GM21526 (cell line): ENCODE measurements at regions not wholly inside any gene's neighbourhood (a gene's known extent, or its start where the extent isn't known, plus 50 kb on each side); places are given as distances from the start of the nearest gene placed in this dataset.
"Not testable (repeated sequence)": the region's sequence is repeated elsewhere in the genome, so short reads cannot be mapped to it uniquely, and the experiment has no call there.

Experiments used
- ATAC-seq: cut with Tn5 transposase; IDR thresholded peaks from one replicate; pipeline ENCODE4 v1.9.1; 2021; ENCODE audit warnings: moderate library complexity; ENCODE audit not compliant: unreplicated experiment, low FRiP score

DNA sequence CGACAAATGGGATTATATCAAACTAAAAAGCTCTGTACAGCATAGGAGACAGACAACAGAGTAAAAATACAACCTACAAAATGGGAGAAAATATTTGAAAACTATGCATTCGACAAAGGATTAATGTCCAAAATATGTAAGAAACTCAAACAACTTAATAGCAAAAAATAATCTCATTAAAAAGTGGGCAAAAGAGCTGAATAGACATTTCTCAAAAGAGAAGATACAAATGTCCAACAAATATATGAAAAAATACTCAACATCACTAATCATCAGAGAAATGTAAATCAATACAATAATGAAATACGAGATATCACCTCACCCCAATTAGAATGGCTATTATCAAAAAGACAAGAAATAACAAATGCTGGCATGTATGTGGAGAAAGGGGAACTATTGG lies 272.9 kb downstream of the KLHL13 start:
- ATAC-seq: no peak

DNA sequence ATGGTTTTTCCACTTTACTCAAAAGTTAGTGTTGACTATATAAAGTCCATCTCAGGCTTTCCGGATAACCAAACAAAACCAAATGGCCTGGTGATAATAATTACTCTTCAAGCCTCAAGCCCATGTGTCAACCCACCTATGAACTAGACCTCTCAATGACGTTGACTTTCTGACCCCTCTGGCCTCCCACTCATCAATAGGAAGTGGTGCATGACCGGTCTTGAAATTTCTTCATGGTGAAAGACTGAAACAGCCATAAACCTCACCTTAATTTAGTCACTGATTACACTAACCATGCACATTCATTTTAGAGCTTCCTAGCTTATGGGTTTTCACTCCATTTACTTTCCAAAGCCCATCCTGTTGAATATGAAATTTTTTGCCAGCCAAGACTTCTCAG lies 276.0 kb downstream of the KLHL13 start:
- ATAC-seq: no peak

DNA sequence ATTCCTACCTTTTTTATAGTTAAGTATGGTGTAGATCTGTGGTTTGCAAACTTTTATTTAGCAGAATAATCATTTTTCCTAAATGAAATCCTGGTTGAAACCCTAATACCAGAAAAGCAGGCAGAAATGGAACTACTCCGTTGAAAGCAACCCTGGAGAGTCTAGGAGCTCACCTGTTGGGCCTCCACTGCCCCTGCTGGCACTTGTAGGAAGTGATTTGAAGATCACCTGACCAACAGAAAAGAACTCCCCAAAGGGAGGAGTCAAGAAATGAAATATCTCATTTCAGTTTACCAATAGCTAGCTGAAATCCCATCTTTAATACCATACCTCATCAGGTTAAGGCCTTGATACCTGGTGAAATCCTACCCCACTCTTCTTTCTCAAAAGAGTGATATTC lies 277.1 kb downstream of the KLHL13 start:
- no peak for ATAC-seq

DNA sequence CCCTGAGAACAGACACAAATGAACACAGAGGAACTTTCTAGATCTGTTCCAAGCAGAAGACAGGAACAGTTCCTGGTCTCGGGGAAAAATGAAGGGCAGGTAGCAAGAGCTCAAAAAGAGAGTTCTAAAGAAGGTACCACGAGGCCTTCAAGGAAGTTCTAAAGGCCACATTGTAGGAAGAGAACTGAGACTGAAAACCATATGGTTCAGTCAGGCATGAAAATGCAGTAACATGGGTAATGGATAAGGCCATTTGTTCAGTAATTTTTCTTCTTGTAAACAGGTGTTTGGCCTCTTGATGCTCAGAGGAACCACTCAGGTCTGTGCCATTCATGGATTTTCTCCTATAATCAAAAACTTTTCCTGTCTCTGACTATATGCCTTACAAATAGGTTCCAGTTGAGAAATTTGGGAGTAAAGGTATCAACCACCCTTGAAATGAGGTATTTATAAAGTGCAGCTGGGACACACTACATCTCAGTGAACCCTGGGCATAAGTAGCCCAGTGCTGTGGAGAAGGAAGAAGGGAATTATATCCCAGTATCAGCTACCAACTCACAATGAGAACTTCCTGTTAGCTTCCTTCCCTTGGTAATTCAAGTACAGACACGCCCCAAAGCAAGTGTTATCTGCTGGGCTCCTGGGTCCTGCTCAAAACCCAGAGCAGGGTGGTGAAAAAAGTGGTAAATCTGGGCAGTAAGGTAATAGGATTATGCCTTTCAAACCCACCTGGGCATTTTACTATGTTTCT lies 277.9 kb downstream of the KLHL13 start:
- no peak for ATAC-seq

DNA sequence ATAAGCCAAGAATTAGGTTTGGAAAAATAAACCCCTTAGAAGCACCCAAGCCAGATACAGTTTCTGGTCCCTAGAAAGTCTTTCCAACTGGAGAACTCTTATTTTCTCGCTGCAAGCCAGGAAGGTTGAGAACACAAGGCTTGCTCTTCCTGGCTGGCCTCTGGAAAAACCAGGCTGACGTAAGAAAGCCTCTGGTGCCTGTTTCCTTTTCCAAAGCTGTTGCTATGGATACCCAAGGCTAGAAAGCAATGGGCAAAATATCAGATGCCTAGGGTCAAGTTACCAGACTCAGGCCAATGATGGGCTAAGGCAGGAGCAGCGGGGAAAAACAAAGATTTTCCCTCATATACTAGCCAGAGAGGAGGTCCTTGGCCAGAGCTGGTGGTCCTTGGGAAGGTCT lies 281.6 kb downstream of the KLHL13 start:
- ATAC-seq: no peak

DNA sequence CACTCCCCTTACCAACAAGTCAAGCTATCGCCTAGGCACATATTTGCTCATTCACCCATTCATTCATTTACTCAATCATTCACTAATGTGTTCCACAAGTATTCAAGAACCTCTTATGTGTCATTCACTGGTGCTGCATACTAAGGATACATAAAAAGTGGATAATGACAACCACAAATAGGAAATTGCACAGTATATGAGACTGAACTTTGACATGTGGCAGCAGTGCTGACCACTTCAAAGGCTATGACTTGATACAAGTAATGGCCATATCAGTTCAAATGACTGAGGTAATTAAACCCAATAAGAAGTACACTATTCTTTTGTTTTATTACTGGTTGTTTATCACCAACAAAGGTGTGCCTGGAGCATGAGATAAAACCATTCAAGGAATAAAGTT lies 282.5 kb downstream of the KLHL13 start:
- no peak for ATAC-seq

DNA sequence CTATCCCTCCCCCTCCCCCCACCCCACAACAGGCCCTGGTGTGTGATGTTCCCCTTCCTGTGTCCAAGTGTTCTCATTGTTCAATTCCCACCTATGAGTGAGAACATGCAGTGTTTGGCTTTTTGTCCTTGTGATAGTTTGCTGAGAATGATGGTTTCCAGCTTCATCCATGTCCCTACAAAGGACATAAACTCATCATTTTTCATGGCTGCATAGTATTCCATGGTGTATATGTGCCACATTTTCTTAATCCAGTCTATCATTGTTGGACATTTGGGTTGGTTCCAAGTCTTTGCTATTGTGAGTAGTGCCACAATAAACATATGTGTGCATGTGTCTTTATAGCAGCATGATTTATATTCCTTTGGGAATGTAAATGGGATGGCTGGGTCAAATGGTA lies 295.1 kb downstream of the KLHL13 start:
- ATAC-seq: not testable (repeated sequence)

DNA sequence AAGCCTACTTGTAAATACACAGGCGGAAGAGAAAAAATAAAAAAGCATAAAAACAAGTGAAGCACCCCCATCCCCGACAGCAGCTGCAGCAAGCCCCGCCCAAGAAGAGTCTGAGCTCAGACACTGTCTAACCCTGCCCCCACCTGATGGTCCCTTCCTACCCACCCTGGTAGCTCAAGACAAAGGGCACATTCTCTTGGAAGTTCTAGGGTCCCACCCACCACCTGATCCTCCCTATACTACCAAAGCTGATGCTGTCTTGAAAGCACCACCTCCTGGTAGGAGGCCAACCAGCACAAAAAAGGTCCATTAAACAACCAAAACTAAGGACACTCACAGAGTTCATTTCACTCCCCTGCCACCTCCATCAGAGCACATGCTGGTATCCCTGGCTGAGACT lies 308.2 kb downstream of the KLHL13 start:
- ATAC-seq: no peak

DNA sequence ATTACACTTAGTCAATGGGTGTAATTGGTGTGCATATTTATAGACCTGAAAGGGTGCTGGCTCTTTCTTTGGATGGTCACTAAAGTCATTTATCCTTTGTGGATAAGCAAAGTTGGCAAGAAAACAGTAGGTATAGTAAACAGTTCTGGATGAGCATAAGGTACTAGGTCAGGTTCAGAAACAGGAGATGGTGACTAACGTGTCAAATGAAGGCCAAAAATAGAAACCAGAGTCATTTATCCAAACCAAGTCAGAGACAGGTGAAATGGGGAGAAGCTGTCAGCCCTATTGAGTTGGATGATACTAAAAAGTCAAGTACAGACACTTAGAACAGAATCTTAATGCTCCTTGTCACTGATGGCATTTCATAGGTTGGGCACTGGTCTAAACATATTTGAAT lies 313.1 kb downstream of the KLHL13 start:
- no peak for ATAC-seq

DNA sequence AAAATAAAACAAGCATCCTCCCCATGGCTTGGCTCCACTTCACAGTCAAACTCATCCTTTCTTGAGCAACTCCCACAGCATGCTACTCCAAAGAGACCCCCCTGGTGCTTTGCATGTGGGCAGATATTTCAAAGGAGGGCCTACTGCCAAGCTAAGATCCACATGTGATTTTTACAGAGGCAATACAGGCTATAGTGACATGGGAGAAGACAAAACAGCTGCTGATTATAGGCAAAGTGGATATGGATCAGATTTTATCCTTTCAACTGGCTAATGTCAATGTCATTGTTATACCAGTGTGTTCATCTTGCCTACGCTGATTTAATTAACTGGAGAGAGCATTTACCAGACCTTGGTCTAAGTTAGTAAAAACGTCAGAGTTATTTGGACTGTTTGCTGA lies 328.3 kb downstream of the KLHL13 start:
- no peak for ATAC-seq

DNA sequence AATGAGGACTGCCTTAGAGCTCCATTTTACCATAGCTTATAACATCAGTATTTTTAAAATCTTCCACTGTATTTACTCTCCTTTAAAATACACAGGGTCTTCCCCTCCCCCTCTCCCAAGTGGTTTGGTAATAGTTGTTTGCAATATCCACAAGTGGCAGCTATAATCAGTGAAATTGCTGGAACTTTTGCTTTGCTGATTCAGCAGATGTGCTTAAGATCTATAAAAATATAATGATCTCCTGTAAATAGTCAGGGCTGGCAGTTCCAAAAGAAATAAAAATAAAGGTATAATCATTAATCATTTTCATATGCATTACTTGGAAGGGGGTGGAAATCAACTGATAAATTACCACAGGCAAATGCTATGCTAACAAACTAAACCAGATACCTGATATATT lies 345.2 kb downstream of the KLHL13 start:
- ATAC-seq: no peak

DNA sequence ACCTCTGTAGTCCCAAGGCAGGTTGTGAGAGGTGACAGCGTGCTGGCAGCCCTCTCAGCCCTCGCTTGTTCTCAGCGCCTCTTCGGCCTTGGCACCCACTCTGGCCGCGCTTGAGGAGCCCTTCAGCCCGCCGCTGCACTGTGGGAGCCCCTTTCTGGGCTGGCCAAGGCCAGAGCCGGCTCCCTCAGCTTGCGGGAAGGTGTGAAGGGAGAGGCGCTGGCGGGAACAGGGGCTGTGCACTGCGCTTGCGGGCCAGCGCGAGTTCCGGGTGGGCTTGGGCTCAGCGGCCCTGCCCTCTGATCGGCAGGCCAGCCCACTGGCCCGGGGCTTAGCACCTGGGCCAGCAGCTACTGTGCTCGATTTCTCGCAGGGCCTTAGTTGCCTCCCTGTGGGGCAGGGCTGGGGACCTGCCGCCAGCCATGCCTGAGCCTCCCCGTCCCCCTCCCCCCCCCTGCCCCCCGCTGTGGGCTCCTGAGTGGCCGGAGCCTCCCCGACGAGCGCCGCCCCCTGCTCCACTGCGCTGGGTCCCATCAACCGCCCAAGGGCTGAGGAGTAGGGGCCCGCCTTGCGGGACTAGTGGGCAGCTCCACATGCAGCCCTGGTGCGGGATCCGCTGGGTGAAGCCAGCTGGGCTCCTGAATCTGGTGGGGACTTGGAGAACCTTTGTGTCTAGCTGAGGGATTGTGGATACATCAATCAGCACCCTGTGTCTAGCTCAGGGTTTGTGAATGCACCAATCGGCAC lies 347.6 kb downstream of the KLHL13 start:
- no peak for ATAC-seq

DNA sequence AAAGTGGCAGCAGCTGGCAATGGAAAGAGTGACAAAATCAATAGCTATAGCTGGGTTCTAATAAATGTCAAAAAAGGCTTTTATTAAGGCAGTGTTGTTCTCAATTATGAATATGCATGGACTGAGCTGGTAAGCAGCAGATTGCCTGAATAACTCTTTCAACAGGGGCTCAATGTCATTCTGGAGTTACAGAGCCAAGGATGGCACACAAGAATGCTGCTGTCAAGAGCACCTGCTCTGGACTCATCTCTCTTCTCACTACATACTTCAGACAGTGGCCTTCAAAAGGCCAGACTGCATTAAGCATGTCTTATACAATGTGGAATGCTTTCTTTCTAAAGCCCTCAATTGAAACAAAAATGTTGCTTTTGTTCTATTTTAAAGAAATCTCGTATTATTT lies 351.4 kb downstream of the KLHL13 start:
- no peak for ATAC-seq

DNA sequence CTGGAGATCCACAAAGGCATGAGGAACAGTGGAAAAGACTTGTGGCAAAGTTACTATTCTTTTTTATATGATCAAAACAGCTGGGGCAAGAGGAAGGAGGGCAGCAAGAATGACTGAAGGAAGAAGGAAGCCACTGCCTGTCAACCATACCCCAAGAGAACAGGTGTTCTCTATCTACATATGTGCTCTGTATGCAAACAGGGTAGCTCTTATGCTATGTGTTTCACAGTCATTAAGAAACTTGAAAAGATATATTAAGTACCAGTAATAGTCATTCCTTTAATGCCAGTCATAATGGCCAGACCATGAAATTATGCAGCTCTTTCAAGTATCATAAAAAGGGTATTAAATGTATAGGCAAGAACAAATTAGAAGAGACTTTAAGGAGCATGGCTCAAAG lies 363.9 kb downstream of the KLHL13 start:
- ATAC-seq: peak; percentile 94

DNA sequence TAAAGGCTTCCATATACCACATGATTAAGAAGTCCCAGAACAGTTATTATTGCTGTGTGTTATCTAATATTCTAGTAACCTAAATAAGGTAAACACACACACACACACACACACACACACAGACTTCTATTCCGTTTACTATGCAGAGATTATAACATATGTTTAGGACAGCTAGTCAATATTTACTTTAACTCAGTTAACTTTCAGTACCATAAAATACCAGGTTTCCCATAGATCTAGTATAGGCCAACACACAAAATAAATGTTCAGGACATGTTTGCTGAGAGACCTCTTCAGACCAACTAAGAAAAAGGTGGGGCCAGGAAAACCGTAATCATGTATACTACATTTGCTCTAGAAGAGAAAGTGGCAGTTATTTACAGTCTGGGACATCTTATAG lies 365.5 kb downstream of the KLHL13 start:
- no peak for ATAC-seq

DNA sequence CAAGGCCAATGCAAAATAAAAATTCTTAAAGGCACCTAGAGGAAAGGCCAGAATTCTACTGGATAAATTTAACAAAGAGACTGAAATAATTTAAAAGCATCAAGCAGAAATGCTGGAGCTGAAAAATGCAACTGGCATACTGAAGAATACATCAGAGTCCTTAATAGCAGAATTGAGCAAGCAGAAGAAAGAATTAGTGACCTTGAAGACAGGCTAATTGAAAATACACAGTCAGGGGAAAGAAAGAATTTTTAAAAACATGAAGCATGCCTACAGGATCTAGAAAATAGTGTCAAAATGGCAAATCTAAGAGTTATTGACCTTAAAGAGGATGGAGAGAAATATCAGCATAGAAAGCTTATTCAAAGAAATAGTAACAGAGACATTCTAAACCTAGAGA lies 371.7 kb downstream of the KLHL13 start:
- no peak for ATAC-seq

DNA sequence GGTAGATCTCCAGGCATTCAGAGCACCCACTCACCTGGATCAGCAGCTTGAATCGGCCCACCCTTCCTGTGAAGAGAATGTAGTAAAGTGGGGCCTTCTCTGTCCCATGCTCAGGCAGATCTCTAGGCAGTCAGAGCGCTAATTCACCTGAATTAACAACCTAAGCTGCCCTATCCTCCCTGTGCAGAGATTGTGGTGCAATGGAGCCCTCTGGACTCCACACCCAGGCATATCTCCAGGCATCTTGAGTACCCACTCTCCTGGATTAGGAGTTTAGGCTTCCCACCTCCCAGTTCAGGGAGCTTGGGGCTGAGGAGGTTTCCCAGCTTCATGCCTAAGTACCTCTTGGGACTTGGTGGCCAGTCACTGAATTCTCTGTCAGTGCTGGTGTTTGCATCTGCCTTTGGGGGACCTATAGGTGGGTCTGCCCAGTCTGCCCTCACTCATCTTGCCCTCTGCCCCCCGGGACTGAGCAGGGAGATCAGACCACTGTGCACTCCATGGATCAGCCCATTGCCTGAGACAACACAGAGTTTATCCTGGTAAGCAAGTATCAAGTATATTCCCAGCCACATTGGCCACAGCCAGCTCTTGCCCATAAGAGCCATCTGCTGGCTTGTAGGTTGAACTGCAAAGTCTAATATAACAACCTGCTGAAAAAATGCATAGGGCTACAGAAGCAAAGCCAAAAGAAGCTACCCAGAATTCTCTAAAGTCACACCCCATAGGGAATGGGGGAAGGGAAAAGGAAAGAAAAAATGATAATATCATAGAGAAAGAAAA lies 372.9 kb downstream of the KLHL13 start:
- no peak for ATAC-seq

DNA sequence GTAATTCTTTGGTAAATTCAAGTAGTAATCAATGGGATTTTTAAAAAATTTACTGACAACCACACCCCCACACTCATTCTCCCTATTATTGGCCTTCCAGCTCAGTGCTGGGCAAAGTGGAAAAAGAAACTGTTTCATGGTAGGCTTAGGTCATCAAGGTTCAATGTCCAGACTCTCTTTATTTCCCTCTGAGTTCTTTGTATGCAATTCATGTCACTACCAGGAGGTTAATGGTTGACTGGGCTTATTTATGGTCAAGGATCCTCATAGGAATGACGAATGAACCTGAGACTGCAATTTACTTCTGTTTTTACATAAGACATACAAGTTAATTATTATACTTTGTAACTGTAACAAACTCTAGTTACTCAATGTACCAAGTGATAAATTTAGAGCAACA lies 403.2 kb downstream of the KLHL13 start:
- no peak for ATAC-seq

DNA sequence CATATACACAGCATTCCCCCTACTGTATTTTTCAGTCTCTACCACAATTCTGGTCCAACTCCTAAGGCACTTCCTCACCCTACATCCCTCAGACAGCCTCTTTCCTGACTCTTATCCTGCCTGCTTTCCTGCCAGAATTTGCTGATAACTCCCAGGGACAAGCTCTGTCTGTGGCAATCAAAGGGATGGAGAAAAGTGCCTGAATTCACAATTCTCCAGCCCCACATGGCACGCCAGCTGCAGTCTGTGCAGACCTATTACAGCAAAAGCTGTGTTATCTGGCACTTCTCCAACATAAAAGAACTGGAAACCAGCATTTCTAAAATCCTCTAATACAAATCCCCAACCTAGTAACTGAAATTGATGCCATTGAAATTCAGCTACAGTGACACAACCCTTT lies 404.8 kb downstream of the KLHL13 start:
- no peak for ATAC-seq

DNA sequence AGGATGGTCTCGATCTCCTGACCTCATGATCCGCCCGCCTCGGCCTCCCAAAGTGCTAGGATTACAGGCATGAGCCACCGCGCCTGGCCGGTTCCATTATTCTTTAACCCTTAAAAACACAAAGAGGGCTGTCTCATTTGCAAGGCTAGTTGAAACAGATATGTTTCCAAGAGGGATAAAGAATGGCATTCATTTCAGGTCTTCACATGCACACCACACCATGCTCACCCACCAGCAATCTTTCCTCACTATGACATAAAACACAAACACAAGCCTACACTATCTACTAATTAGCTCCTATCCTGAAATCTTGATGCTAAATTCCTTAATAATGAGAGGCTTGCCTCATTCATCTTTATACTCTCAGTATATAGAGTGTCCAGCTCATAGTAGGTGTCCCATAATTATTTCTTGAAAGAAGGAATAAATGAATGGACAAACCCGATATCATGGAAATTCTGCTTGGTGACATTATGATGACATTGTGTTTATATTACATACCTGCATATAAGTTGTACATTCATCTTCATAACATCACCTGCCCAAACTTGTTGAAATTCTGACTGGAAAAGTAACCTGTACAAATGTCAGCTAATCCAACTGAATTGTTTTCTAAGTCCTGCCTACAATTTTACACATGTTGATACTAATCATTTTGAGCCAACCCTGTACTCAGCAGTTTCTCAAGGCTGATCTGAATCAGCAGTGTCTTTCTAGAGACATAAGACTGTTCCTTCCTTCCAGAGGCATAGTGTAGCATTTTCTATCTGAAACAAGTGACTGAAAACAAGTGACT lies 408.5 kb downstream of the KLHL13 start:
- no peak for ATAC-seq

DNA sequence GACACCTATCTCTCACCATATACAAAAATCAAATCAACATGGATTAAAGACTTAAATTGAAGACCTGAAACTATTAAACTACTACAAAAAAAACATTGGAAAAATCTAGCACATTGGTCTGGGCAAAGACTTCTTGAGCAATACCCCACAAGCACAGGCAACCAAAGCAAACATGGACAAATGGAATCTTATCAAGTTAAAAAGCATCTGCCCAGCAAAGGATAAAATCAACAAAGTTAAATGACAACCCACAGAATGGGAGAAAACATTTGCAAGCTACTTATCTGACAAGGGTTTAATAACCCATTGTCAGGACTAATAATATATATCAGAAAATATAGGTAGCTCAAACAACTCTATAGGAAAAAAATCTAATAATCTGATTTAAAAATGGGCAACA lies 415.6 kb downstream of the KLHL13 start:
- no peak for ATAC-seq
